ENCODE measurements at regions not wholly inside any gene's neighbourhood (a gene's known extent, or its start where the extent isn't known, plus 50 kb on each side); places are given as distances from the start of the nearest gene placed in this dataset.

- WGBS (ENCODE audit: missing lambda C conversion rate), result under 1% methylated on average over 4 of the region's 4 CpGs
- POLR2A ChIA-PET, result no interaction called here
- ATAC-seq (no peak), FAIRE-seq (no peak), DNase-seq (ENCODE audit: low read depth in 1 of 2, low spot score in 1 of 2) (no peak)
- Histone ChIP-seq H3K4me3 (no peak overlapping the region), H3K27ac (no peak overlapping the region), H3K4me1 (no peaks in the 10 kb centered on the region), H3K9me3 (peaks cover 6% of the 10 kb centered on the region; the same call in 1 of the 3 replicates), H3K4me2 (no peak overlapping the region)
- no peak for TF ChIP-seq HOXB5 (CRISPR knock-in tag; IDR thresholded peaks at IDR 0.05)
- TF ChIP-seq ZSCAN20 (CRISPR knock-in tag; IDR thresholded peaks at IDR 0.05), result no peak
- TF ChIP-seq NFE2L2 (conservative IDR thresholded peaks at IDR 0.05; ENCODE audit: low read length), result no peak
- TF ChIP-seq SREBF2 (IDR thresholded peaks at IDR 0.05), result no peak
- TF ChIP-seq POLR2A (IDR thresholded peaks at IDR 0.05; ENCODE audit: low read length), result no peak
- no peak for TF ChIP-seq RCOR1 (IDR thresholded peaks at IDR 0.05; ENCODE audit: low read depth, low read length)
- no peak for TF ChIP-seq JUNB (IDR thresholded peaks at IDR 0.05)
- no peak for TF ChIP-seq MAZ (IDR thresholded peaks at IDR 0.05; ENCODE audit: borderline replicate concordance, low read depth, low read length)
- no peak for TF ChIP-seq CHD2 (IDR thresholded peaks at IDR 0.05; ENCODE audit: low read length, partially characterized antibody)
- TF ChIP-seq GATA3 (IDR thresholded peaks at IDR 0.05; ENCODE audit: borderline replicate concordance), result no peak
- TF ChIP-seq E2F6 (IDR thresholded peaks at IDR 0.05; ENCODE audit: borderline replicate concordance, low read depth), result no peak
- no peak for TF ChIP-seq JUN (IDR thresholded peaks at IDR 0.05)
- no peak for TF ChIP-seq ELK1 (IDR thresholded peaks at IDR 0.05; ENCODE audit: low read depth, low read length)
- CTCF ChIA-PET, result interaction anchor here (0.7 to 1.5 kb wide), 2 partner anchors 10 to 12 kb away, joined by 3 read pairs; no protein-coding TSS in a partner anchor
These were observed 690.9 kb downstream of the TDRD15 start for GRCh38 chr2:21814588-21815149.

- DNase-seq (ENCODE audit: low read depth in 1 of 2, low spot score in 1 of 2) (no peak), FAIRE-seq (no peak), ATAC-seq (no peak)
- ChIA-PET POLR2A (no interaction called here), CTCF (no interaction called here)
- no peak overlapping the region for H3K4me3 ChIP-seq
- TF ChIP-seq POLR2AphosphoS2 (conservative IDR thresholded peaks at IDR 0.05; ENCODE audit: low read length) (no peak), CTCF (IDR thresholded peaks at IDR 0.05) (no peak), KDM1A (IDR thresholded peaks at IDR 0.05; ENCODE audit: low read depth) (no peak), ZC3H11A (IDR thresholded peaks at IDR 0.05) (no peak), PBX3 (IDR thresholded peaks at IDR 0.05) (no peak), JUNB (IDR thresholded peaks at IDR 0.05) (no peak), HOXB13 (CRISPR knock-in tag; IDR thresholded peaks at IDR 0.05; ENCODE audit: low read depth) (no peak), CEBPB (IDR thresholded peaks at IDR 0.05) (no peak), HMGXB4 (CRISPR knock-in tag; IDR thresholded peaks at IDR 0.05; ENCODE audit: borderline replicate concordance) (no peak), MAFK (IDR thresholded peaks at IDR 0.05; ENCODE audit: partially characterized antibody) (no peak), EHF (CRISPR knock-in tag; IDR thresholded peaks at IDR 0.05) (no peak), REST (IDR thresholded peaks at IDR 0.05) (no peak), ZNF302 (CRISPR knock-in tag; IDR thresholded peaks at IDR 0.05) (no peak), RARB (CRISPR knock-in tag; IDR thresholded peaks at IDR 0.05) (no peak), NR3C1 (IDR thresholded peaks at IDR 0.05) (no peak), ZFP36 (IDR thresholded peaks at IDR 0.05; ENCODE audit: borderline replicate concordance, partially characterized antibody) (no peak)
- peaks cover 3% of the 10 kb centered on the region; the same call in 1 of the 3 replicates for H3K9me3 ChIP-seq
- H3K4me2 ChIP-seq, result no peak overlapping the region
- 12% methylated on average over 7 of the region's 7 CpGs for WGBS (ENCODE audit: missing lambda C conversion rate)
- H3K4me1 ChIP-seq, result no peaks in the 10 kb centered on the region
- no peak overlapping the region for H3K27ac ChIP-seq
These were observed 694.5 kb downstream of the TDRD15 start for GRCh38 chr2:21818212-21818795.
